Duodenal mucosa (tissue), 2 donors: ENCODE measurements at regions not wholly inside any gene's neighbourhood (a gene's known extent, or its start where the extent isn't known, plus 50 kb on each side); places are given as distances from the start of the nearest gene placed in this dataset.

Experiments used
- H3K27ac ChIP-seq: one replicate; pipeline ENCODE4 v1.7.0; 2013; ENCODE audit warnings: low read depth, low read length
- H3K27me3 ChIP-seq, 2 donors: one replicate each; pipeline ENCODE4 v1.7.0; 2013; ENCODE audit warnings: low read length in 2 of 2, control low read depth in 1 of 2; ENCODE audit not compliant: insufficient read depth in 2 of 2, control insufficient read depth in 1 of 2
- H3K36me3 ChIP-seq, 2 donors: one replicate each; pipeline ENCODE4 v1.7.0; 2013; ENCODE audit warnings: low read length in 2 of 2, control low read depth in 1 of 2; ENCODE audit not compliant: insufficient read depth in 2 of 2, control insufficient read depth in 1 of 2
- H3K4me1 ChIP-seq, 2 donors: one replicate each; pipeline ENCODE4 v1.7.0; 2013; ENCODE audit warnings: low read length in 2 of 2, control low read depth in 1 of 2; ENCODE audit not compliant: insufficient read depth in 2 of 2, control insufficient read depth in 1 of 2
- H3K4me3 ChIP-seq, 2 donors: one replicate each; pipeline ENCODE4 v1.7.0; 2013; ENCODE audit warnings: low read length in 2 of 2, low read depth in 1 of 2
- H3K9ac ChIP-seq, 2 donors: one replicate each; pipeline ENCODE4 v1.7.0; 2013; ENCODE audit warnings: low read length in 2 of 2, low read depth in 1 of 2
- H3K9me3 ChIP-seq, 2 donors: one replicate each; pipeline ENCODE4 v1.7.0; 2013; ENCODE audit warnings: low read length in 2 of 2, control low read depth in 1 of 2; ENCODE audit not compliant: control insufficient read depth in 1 of 2

DNA sequence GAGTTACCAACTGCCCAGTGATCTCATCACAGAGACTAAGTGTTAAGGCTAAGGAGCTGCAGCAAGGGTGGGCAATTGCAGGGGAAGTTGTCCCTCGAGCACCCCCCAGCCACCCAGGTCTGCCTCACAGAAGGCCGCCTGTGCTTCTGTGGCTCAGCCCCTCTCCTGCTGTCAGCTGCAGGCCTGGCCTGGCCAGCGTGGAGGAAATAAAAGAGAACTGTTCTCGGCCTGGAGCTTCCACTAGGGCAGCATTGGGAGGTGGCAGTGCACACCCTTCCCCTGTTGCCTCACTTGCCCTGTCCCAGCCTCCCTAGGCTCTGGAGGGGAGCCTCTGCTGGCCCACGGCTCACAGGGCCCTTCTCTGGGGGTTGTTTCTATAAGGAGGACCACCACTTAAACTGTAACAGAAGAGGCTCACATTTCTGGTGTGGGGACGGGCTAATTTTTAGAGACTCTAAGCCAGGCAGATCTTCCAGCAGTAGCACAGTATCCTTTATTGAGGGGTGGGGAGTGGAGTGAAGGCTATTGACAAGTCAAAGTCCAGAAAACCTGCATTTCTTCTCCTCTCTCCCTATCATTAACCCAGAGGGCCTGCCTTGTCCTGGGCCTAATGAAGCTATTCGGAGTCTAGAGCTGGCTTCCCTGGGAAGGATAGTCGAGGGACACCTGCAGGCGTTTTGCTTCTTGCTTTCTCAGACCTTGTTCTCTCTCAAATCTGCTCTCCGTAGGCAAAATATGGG lies 75.6 kb upstream of the ADPGK start:
- H3K9me3 ChIP-seq = no peaks in the 10 kb centered on the region
- H3K27me3 ChIP-seq = no peaks in the 10 kb centered on the region
- peaks cover 14 to 15% of the 10 kb centered on the region in 2 donors for H3K4me1 ChIP-seq
- no peak overlapping the region for H3K4me3 ChIP-seq
- no peaks in the 10 kb centered on the region for H3K36me3 ChIP-seq
- H3K27ac ChIP-seq = no peak overlapping the region
- H3K9ac ChIP-seq = no peak overlapping the region

DNA sequence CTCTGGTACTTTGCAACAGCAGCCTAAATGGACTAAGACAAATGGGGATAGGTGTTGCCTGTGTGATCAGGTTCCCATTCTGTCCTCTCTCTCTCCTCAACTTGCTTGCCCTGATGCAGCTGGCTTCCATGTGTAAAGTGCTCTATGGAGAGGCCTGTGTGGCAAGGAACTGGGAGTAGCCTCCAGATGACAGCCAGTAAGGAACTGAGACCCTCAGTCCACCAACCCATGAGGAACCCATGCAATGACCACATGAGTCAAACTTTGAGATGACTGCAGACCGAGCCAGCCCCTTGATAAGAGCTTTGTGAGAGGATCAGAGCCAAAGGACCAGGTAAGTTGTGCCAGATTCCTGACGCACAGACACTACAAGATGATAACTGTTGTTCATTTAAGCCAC lies 74.6 kb upstream of the ADPGK start:
- no peaks in the 10 kb centered on the region for H3K27me3 ChIP-seq
- H3K4me1 ChIP-seq = peaks cover 14 to 15% of the 10 kb centered on the region in 2 donors
- no peak overlapping the region for H3K4me3 ChIP-seq
- no peak overlapping the region for H3K9ac ChIP-seq
- H3K36me3 ChIP-seq = no peaks in the 10 kb centered on the region
- H3K27ac ChIP-seq = no peak overlapping the region
- no peaks in the 10 kb centered on the region for H3K9me3 ChIP-seq

DNA sequence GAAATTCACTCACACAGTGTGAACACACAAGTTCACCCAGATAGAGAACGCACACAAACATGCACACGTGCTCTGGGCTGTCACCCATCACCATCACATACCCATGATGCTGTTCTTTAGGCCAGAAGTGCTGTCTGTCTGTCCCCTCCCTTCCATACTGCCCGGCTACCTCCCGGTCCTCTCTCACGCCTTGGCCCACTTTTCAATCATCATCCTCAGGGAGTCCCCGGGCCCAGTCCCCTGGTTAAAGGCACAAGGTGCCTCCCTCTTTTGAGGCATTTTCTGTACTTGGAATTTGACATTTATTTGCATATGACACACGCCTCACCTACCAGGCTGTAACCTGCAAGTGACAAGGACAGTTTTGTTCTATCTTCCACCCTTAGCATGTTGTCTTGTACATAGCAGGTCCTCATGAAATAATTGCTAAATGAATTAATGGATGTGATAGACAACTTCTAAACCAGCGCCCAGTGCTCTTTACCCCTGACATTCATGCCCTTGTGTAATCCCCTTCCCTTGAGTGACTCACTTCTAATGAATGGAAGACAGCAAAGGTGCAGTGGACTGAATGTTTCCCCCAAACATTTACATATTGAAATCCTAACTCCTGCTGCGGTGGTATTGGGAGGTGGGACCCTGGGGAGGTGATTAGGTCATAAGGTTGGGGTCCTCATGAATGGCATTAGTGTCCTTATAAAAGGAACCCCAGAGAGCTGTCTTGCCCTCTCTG lies 73.9 kb upstream of the ADPGK start:
- H3K4me1 ChIP-seq = peaks cover 14 to 15% of the 10 kb centered on the region in 2 donors
- no peak overlapping the region for H3K27ac ChIP-seq
- H3K9ac ChIP-seq = no peak overlapping the region

DNA sequence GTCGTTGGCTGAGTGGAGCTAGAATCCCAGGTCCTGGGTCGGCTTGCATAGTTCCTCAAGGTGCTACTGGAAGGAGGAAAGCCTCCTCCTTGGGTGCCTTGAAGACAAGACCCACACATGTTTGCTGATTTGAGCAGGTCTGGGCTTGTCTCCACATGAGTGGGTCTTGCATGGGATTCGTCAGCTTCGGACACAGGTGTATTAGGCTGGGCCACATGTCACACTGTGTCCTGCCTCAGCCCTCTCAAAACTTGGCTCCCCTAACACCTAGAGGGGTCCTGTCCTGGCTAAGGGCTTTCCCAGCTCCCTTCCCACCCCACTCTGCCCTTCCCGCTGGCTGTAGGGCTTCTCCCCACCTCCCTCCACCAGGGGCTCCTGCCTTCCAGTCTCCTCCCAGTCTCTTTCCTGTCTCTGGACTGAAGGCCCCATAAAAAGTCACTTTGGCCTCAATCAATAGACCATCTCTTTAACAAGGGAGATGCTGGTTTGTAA lies 73.0 kb upstream of the ADPGK start:
- Histone ChIP-seq H3K4me3 (no peak overlapping the region), H3K9ac (no peak overlapping the region), H3K27me3 (no peaks in the 10 kb centered on the region), H3K27ac (no peak overlapping the region), H3K9me3 (no peaks in the 10 kb centered on the region), H3K4me1 (peaks cover 14 to 15% of the 10 kb centered on the region in 2 donors), H3K36me3 (no peaks in the 10 kb centered on the region)

More for the DNA sequence above, 73.9 kb upstream of the ADPGK start:
- Histone ChIP-seq H3K4me3 (no peak overlapping the region), H3K27me3 (no peaks in the 10 kb centered on the region), H3K9me3 (no peaks in the 10 kb centered on the region), H3K36me3 (no peaks in the 10 kb centered on the region)

DNA sequence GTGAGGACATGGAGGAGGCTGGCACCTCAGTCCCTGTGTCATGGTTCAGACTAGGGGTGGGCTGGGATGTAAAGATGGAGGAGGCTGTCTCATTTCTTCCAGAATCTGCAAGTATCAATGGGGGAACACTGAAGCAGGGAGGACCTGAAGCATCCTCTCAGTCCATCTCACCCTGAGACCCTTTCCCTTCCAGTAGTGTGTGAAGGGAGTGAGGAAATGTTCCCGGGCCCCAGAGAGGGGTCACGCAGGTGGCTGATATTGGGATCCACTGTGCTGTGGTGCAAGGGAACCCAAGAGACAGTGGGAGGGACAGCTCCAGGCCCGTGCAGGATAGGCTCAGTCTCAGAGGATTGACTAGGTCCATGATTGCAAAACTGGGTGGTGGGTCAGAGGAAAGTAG lies 72.2 kb upstream of the ADPGK start:
- H3K9ac ChIP-seq = no peak overlapping the region
- no peaks in the 10 kb centered on the region for H3K36me3 ChIP-seq
- no peak overlapping the region for H3K27ac ChIP-seq
- no peaks in the 10 kb centered on the region for H3K27me3 ChIP-seq
- H3K4me3 ChIP-seq = no peak overlapping the region
- no peaks in the 10 kb centered on the region for H3K9me3 ChIP-seq
- peaks cover 14 to 15% of the 10 kb centered on the region in 2 donors for H3K4me1 ChIP-seq

DNA sequence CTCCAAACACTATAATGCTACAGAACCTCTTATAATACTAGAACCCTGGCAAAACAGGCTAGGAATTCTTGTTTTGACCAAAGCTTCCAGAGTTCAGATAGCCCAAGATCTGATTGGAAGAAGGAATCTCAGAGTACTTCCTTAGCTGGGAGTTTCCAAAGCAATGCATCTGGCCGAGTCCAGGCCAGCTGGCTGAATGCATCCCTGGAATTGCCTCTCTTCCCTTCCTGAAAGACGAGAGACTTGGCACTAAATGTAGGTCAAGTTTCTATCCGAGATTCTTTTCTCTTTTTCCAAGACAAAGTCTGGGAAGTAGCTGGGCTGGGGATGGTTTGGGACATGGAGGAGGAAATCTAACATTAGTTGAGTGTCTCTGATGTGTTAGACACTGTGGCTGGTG lies 68.7 kb upstream of the ADPGK start:
- Histone ChIP-seq H3K4me1 (no peaks in the 10 kb centered on the region), H3K27ac (no peak overlapping the region), H3K4me3 (no peak overlapping the region), H3K9me3 (no peaks in the 10 kb centered on the region), H3K9ac (no peak overlapping the region), H3K36me3 (no peaks in the 10 kb centered on the region), H3K27me3 (no peaks in the 10 kb centered on the region)

DNA sequence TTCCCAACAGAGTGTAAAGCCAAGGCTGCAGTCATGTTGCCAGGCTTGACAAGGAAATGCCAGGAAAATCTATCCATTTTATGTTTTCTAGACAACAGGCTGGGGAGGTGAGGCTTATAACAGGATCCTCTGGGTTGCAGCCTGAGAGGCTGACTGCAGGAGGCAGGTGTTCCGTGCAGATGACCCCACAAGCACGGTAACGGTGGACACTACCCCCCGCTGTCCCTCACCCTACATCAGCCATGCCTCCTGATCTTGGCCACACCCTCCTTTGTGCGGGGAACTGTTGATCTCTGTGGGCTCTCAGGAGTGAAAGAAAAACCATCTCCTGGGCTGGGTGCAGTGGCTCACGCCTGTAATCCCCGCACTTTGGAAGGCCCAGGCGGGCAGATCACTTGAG lies 68.0 kb upstream of the ADPGK start:
- no peaks in the 10 kb centered on the region for H3K9me3 ChIP-seq
- no peak overlapping the region for H3K9ac ChIP-seq
- no peaks in the 10 kb centered on the region for H3K4me1 ChIP-seq
- H3K27ac ChIP-seq = no peak overlapping the region
- no peak overlapping the region for H3K4me3 ChIP-seq
- no peaks in the 10 kb centered on the region for H3K27me3 ChIP-seq
- no peaks in the 10 kb centered on the region for H3K36me3 ChIP-seq

DNA sequence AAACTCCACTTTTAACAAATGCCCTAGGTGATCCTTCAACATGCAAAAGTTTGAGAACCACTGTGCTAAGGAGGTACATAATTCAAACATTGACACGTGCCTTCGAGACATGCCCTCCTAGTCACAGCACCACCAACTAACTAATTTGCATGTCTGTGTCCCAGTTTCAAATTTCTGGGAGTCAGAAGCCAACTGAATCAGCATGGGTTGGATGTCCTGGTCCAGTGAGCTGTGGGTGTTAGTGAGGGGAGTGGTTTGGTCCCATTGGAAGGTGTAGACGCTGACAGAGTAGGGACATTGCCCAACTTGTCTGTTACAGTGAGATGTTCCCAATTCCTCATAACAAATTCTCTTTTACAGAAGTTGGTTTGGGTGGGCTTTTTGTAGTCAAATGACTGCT lies 67.3 kb upstream of the ADPGK start:
- no peaks in the 10 kb centered on the region for H3K4me1 ChIP-seq
- no peak overlapping the region for H3K27ac ChIP-seq
- no peak overlapping the region for H3K9ac ChIP-seq
- no peaks in the 10 kb centered on the region for H3K27me3 ChIP-seq
- no peaks in the 10 kb centered on the region for H3K36me3 ChIP-seq
- H3K9me3 ChIP-seq = no peaks in the 10 kb centered on the region
- H3K4me3 ChIP-seq = no peak overlapping the region

DNA sequence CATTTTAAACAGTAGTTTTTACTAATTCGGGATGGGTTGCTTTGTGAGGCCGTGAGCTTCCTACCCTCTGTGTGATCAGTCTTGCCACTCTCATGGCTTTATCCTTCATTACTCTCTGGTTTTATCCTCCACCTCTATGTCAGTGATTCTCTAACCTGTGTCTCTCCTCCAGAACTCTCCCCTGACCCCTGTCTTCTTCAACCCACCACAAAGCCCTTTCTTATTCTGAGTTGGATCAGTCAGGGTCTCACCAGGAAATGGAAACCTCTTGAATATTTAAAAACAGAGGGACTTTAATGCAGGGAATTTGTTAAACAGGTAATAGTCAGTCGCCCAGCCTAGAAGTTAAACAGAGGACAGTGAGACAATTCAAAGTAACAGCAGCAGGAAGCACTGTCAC lies 64.2 kb upstream of the ADPGK start:
- Histone ChIP-seq H3K27ac (no peak overlapping the region), H3K9me3 (no peaks in the 10 kb centered on the region), H3K4me3 (no peak overlapping the region), H3K9ac (no peak overlapping the region), H3K36me3 (no peaks in the 10 kb centered on the region), H3K4me1 (no peaks in the 10 kb centered on the region), H3K27me3 (no peaks in the 10 kb centered on the region)

DNA sequence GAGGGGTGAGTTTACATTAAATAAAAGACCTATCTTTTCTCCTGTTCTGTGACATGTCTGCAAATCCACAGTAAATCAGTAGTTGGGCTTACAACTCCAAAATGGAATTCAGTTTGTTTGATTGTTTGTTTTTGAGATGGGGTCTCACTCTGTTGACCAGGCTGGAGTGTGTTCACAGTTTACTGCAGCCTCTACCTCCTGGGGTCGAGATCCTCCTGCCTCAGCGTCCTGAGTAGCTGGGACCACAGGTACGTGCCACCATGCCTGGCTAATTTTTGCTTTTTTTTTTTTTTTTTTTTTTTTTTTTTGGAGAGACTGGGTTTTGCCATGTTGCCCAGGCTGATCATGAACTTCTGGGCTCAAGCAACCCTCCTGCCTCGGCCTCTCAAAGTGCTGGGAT lies 63.5 kb upstream of the ADPGK start:
- no peak overlapping the region for H3K4me3 ChIP-seq
- H3K4me1 ChIP-seq = no peaks in the 10 kb centered on the region
- H3K27me3 ChIP-seq = no peaks in the 10 kb centered on the region
- no peaks in the 10 kb centered on the region for H3K9me3 ChIP-seq
- no peak overlapping the region for H3K9ac ChIP-seq
- H3K27ac ChIP-seq = no peak overlapping the region
- no peaks in the 10 kb centered on the region for H3K36me3 ChIP-seq
